Mesothelial cell of epicardium (in vitro differentiated cells): ENCODE measurements at regions not wholly inside any gene's neighbourhood (a gene's known extent, or its start where the extent isn't known, plus 50 kb on each side); places are given as distances from the start of the nearest gene placed in this dataset.

Experiments
- DNase-seq, 2 experiments: peaks; one replicate each; pipeline ENCODE4 v3.0.0; 2021; ENCODE audit warnings: low spot score in 2 of 2; ENCODE audit not compliant: unreplicated experiment in 2 of 2
- H3K27ac Mint-ChIP-seq: 2 replicates; pipeline ENCODE4 v1.8.0; 2021; ENCODE audit warnings: mixed read lengths
- H3K27me3 Mint-ChIP-seq: 2 replicates; pipeline ENCODE4 v1.8.0; 2021; ENCODE audit warnings: low read depth, mixed read lengths
- H3K36me3 Mint-ChIP-seq: 2 replicates; pipeline ENCODE4 v1.8.0; 2021; ENCODE audit warnings: mixed read lengths
- H3K4me1 Mint-ChIP-seq: 2 replicates; pipeline ENCODE4 v1.8.0; 2021; ENCODE audit warnings: mixed read lengths
- H3K4me3 Mint-ChIP-seq: 2 replicates; pipeline ENCODE4 v1.8.0; 2021; ENCODE audit warnings: mild to moderate bottlenecking, moderate library complexity, mixed read lengths
- H3K9me3 Mint-ChIP-seq: 2 replicates; pipeline ENCODE4 v1.8.0; 2021; ENCODE audit warnings: mixed read lengths
- CTCF ChIP-seq: fragments of 200-600 bp; sonication (generic); IDR thresholded peaks from one replicate; pipeline ENCODE4 v1.5.0; 2021; ENCODE audit warnings: antibody characterized with exemption; ENCODE audit not compliant: unreplicated experiment

- H3K9me3 Mint-ChIP-seq, result no peaks in the 10 kb centered on the region
- peaks cover 9% of the 10 kb centered on the region for H3K4me1 Mint-ChIP-seq
- H3K4me3 Mint-ChIP-seq, result no peak overlapping the region
- DNase-seq, result no peak
- no peaks in the 10 kb centered on the region for H3K27me3 Mint-ChIP-seq
- H3K27ac Mint-ChIP-seq, result no peak overlapping the region
- H3K36me3 Mint-ChIP-seq, result no peaks in the 10 kb centered on the region
- no peak for TF ChIP-seq CTCF
Measured at GRCh38 chr1:198830412-198830811, 191.6 kb downstream of the PTPRC start.

GRCh38 chr1:198833706-198834503 is 195.1 kb downstream of the PTPRC start:
- TF ChIP-seq CTCF, result no peak
- Mint-ChIP-seq H3K36me3 (peaks cover 4% of the 10 kb centered on the region), H3K4me3 (no peak overlapping the region), H3K9me3 (no peaks in the 10 kb centered on the region), H3K27ac (no peak overlapping the region), H3K27me3 (no peaks in the 10 kb centered on the region), H3K4me1 (peaks cover 9% of the 10 kb centered on the region)
- DNase-seq, result no peak

- TF ChIP-seq CTCF, result no peak
- no peak overlapping the region for H3K4me3 Mint-ChIP-seq
- no peaks in the 10 kb centered on the region for H3K27me3 Mint-ChIP-seq
- DNase-seq, result no peak
- H3K4me1 Mint-ChIP-seq, result no peaks in the 10 kb centered on the region
- H3K27ac Mint-ChIP-seq, result no peak overlapping the region
- H3K9me3 Mint-ChIP-seq, result no peaks in the 10 kb centered on the region
- H3K36me3 Mint-ChIP-seq, result peaks cover 12% of the 10 kb centered on the region
Measured at GRCh38 chr1:198837278-198838021, 198.6 kb downstream of the PTPRC start.

GRCh38 chr1:198838022-198838342 is 199.1 kb downstream of the PTPRC start:
- DNase-seq, result no peak
- no peaks in the 10 kb centered on the region for H3K9me3 Mint-ChIP-seq
- H3K4me1 Mint-ChIP-seq, result no peaks in the 10 kb centered on the region
- H3K27me3 Mint-ChIP-seq, result no peaks in the 10 kb centered on the region
- peaks cover 13% of the 10 kb centered on the region for H3K36me3 Mint-ChIP-seq
- H3K4me3 Mint-ChIP-seq, result no peak overlapping the region
- no peak overlapping the region for H3K27ac Mint-ChIP-seq
- no peak for TF ChIP-seq CTCF

DNA sequence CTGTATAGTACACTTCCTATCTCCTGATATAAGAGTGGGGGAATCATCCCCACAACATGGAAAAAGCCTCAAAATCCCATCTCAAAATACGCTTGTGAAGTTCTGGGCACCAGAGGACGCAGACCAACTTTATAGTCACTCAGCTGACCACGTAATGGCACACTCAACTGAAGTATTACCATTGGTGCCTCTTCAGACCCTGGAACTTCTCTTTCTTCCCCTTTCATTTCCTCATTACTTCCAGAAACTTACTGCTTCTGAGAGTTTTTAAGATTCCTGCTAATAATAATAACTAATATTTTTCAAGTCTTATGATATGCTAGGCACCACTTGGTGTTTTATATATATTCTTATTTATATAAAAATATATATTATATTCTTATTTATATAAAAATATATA is 202.6 kb downstream of the PTPRC start:
- H3K36me3 Mint-ChIP-seq, result peaks cover 25% of the 10 kb centered on the region
- H3K27ac Mint-ChIP-seq, result no peak overlapping the region
- H3K4me3 Mint-ChIP-seq, result no peak overlapping the region

More for the DNA sequence above, 202.6 kb downstream of the PTPRC start:
- TF ChIP-seq CTCF, result no peak
- DNase-seq, result no peak
- Mint-ChIP-seq H3K4me1 (no peaks in the 10 kb centered on the region), H3K27me3 (no peaks in the 10 kb centered on the region), H3K9me3 (peaks cover 2% of the 10 kb centered on the region)
